Right lung (tissue), 2 donors: ENCODE measurements at regions not wholly inside any gene's neighbourhood (a gene's known extent, or its start where the extent isn't known, plus 50 kb on each side); places are given as distances from the start of the nearest gene placed in this dataset.

Experiments
- DNase-seq, 2 donors: peaks; one replicate each; pipeline ENCODE4 v3.0.0-alpha.2; 2013

DNA sequence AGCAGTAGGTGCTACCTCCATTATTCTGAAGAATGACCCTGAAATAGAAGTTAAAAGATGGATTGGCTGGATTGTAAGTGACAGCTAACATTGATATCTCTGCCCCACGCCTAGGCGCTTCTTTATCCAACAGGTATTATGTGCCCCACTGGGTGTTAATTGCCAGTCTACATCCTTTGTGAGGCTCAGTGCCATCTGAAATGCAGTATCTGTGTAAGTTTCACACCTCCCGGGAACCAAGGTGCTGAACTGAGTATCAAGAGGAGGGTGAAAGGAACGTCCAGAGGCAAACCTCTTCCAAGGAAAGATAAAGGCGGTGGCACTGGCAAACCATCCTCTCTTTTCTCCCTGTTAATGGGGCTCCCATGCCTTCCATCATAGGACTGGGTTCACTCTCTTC lies 181.1 kb upstream of the UBL3 start:
- DNase-seq, result no peak

DNA sequence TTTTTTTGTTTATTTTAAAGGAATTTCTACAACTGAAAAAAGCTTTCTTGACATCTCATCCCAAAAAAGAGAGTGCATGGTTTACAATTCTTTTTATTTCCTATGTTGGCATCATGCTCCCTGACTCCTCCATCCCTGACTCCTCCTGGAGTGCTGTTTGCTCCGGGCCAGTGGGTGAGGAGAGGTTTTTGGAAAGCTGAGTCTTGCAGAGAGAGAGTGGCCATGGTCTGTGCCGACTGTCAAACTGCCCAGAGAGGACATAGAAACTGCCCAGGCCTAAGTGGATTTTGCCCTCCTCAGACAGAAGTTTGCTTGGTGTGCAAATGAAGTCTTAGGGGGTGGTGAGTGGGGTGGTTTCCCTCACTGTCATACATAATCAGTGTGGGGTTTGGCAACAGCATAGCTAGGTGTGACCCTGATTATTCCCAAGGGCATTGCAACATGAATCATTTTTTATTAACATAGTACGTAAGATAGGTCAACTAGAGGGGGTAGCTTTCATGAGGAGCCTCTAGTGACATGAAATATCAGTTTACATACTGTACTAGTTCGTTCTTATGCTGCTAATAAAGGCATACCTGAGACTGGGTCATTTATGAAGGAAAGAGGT lies 179.8 kb upstream of the UBL3 start:
- DNase-seq, result no peak

DNA sequence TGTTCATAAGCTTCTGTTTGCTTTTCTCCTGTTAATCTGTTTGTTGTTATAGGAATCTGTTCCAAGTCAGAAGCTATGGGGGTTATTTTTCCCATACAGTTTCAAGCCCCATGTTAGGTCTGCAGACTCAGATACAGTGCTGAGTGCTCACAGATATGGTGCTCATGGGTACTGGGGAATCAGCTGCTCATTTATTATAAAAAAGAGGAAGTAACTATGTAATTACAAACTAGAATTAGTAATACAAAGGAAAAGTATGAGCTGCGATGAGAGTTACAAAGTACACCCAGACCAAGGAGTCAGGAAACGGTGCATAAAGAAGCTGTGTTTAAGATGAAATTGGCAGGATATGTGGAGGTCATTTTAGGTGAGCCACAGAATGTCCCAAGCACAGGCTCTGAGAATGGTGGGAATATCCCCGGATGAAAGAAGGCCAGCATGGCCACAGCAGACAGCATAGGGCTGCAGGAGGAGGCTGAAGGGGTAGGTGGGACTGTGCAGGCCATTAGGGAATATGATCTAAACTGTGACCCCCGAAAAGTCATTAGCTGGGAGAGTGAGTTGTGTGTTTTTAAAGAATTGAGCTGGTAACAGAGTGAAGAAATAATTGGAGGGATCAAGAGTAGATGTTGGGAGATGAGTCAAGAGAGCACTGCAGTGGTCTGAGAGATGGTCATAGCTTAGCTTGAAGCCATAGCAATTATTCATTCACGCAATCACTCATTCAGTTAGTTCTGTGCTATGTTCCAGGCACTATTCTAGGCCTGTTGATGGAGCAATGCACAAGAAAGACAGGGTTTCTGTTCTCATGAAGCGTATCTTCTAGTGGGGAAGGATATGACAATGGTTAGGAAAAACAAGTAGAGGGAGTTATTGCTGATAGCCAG lies 177.4 kb upstream of the UBL3 start:
- DNase-seq, result no peak

DNA sequence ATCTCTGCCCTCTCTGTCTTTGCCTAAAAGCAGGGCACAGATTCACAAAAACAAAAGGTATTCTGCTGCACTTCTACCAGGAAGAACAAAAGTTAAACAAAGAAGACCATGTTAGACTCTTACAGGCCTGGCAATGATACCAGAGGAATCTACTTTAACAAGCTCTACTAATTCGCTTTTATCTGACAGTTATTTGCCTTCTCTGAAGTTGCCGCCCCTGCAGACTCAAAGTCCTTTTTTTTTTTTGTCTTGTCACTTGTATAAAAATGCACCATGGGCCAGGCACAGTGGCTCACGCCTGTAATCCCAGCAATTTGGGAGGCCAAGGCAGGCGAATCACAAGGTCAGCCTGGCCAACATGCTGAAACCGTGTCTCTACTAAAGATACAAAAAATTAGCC lies 176.5 kb upstream of the UBL3 start:
- no peak for DNase-seq

DNA sequence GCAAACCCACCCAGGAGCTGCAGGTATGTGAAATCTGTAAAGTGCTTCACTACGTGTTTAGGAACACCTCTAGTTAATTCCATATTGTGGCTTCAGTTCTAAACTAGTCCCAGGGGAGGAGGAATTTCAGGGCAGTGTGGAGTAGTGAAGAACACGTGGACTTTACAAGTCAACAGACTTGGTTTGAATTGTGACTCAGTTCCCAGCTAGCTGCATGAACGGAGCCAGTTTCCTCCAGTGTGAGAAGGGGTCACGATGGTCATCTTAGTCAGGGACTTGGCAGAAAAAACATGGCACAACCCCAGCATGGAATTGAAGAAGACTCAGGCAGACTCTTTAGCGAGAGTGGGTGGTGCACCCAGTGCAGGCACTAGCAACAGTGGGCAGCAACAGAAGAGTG lies 175.7 kb upstream of the UBL3 start:
- no peak for DNase-seq

DNA sequence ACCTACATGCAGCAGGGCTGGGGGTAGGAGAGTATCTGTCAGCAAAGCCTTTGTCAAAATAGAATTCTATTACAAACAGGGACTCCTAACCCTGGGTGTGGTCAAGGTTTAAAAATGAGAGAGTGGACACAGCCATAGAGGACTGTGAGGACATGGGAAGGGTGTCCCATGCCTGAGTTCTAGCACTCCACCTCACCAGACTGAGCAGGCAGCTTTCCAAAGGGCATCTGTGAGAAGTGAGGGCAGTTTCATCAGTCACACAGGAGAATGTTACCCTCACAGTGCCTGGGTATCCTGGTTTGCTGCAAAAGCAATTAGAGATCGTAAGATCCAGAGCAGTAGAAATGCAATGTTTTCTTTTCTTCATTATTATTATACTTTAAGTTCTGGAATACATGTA lies 174.9 kb upstream of the UBL3 start:
- DNase-seq, result no peak

DNA sequence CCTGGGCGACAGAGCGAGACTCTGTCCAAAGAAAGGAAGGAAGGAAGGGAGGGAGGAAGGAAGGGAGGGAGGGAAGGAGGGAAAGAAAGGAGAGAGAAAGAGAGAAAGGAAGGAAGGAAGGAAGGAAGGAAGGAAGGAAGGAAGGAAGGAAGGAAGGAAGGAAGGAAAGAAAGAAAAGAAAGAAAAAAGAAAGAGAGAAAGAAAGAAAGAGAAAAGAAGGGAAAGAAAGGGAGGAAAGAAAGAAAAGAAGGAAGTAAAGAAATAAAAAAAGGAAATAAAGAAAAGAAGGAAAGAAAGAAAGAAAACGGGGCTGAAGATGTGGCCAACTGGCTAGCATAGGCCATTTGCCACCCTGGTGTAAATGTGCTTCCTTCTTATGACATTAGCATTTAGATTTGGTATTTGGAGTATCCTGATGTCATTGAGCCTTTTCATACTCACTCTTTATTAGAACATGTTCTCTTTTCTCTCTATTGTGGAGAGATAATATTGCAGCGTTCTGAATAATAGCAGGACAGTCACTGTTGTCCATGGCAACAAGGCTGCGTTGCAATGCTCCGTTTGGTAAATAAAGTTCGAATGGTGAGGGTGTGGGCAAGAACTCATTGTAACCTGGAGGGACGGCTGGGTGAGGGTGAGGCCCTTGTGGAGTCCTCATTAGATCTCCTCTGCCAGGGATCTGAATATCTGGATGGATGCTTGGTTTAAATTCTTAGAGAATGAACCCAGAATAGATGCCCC lies 173.9 kb upstream of the UBL3 start:
- DNase-seq, result no peak

DNA sequence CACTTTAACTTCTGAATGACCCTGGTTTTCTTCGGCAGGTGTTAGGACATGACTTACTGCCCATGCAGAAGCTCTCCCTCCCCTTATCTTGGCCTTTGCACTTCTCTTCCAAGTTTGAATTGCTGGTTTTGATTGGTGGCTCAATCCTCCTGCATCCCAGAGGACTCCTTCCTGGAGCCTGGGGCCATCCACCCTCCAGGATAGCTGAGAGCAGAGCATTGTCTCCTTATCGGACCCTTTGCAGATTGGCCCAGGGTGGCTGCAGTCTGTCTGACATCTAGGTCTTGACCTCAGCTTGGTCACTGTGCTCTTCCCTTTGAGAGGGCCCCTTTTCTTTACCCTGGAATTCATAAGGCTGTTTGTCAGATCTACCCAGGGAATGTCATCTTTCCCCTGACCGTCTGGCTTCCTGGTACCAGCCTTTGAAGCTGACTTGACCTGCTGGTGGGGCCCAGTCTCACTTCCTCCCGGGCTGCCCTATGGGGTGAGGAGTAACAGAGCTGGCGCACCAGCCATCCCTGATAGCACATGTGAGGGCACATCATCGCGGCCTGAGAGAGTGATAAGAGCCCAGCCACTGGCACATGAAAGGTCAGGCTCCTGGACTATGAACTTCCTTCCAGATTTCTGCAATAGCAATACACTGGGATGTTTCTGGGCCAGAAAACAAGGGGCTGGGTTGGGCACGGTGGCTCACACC lies 172.9 kb upstream of the UBL3 start:
- DNase-seq, result no peak

DNA sequence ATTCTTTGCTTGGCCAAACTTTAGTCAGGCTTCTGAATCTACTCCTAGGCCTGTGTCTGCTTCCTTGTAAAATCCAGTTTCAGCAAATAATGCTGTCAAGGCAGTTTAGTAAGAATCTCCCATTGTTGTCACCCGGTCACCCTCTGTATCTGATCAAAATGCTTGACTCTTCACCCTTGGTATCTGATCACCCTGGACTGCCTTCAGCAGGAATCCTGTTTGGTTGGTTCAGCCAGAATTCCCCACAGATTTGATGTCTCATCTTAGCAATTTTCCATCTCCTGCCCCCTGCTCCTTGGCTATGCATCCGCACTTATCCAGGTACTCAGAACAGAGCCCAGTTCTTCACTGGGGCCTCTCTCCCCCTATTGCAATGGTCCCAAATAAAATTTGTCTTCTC lies 172.4 kb upstream of the UBL3 start:
- no peak for DNase-seq

DNA sequence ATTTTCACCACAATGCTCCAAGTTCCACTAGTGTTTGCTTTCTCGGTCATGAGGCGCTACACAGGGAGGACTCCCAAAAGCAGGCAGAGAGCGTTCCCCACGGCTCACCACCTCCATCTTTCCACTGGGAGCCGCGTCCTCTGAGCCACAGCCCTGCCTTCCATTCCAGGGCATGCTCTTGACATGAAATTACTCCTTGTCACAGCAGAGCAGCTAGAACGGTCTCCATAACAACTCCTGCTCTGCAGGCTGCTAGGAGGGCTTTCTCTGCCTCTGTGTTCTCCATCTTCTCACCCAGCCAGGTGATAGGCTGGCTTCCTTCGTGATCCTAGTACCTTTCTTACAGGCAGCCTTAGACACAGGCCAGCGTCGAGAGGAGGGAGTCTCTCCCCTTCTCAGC lies 171.8 kb upstream of the UBL3 start:
- no peak for DNase-seq

DNA sequence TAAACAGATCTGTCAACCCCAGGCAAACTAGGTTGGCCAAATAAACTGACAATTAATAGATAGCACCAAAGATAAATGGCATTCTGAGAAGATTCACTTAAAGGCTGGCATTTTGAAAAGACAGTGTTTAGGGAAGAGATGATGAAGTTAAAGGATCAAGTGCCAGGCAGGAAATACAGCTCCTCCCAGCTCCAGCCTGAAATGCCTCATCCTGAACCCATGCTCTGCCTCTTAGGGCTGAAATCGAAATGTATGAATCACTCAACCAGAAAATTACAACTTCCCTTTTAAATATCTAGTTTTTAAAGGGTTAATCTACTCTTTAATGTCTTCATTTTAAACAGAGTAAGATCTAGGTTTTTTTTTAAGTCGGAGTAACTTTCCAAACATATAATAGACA lies 171.2 kb upstream of the UBL3 start:
- no peak for DNase-seq

DNA sequence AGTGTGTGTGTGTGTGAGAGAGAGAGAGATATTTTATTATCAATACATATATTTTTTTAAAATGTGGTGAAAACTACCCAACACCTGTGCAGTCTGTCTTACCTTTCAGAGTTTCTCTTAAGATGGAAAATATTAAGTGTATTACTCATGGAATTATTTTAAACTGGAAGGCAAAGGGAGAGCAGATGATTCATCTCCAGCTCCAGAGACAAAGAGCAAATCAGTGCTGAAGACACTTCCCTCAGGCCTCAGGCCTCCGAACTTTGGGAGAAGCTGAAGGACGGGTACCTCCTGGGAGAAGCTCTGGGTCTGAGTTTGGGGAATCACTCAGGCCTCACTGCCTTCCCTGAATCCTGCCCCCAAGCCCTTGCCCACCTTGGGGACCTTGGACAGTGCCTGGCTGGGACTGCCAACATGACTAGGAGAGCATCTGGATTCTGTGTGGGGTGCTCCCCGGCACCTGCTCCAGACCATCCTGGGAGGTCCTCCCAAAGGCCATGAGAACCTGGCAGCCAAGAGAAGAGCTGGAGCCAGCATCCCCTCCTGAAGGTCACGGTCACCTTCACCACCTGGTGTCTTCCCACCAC lies 170.4 kb upstream of the UBL3 start:
- no peak for DNase-seq

DNA sequence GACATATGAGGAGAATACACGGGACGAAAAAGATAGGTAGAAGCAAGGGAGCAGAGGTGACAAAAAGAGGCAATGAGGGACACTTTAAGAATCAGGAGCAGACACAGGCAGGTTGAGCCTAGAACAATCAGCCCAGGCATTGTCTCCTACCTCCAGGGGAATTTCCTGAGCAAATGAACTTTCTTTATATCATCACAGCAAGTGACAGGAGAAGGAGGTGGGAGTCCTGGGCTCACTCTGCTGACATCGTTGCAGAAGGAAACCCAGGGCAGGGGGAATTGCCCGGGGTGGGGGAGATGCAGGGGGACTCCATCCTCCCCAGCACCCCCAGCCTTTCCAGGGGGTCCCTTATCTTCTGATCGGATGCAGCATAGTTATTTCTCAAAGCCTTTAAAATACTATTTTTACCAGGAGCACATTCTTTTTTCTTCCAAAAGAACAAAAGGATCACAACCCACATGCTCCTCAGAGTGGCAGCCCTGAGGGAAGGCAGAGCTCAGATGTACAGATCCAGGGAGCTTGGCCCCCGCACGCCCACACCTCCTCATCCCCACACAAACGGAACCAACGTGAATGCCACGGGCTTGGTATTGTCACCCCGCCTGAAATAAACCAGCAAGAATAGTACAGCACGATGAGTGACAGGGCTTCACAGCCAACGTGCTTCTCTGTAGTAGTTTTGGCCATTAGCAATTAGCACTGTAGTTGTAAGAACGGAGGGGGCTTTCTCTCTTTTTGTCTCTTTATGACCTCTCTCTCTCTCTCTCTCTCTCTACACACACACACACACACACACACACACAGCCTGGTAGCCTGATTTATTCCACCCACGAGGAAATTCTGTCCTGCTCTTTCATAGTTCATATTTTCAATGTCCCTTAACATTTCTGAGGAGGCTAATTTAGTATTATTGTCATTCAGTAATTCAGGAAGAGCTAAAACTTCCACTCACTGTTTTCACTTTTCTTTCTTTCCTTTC lies 169.5 kb upstream of the UBL3 start:
- DNase-seq, result no peak

DNA sequence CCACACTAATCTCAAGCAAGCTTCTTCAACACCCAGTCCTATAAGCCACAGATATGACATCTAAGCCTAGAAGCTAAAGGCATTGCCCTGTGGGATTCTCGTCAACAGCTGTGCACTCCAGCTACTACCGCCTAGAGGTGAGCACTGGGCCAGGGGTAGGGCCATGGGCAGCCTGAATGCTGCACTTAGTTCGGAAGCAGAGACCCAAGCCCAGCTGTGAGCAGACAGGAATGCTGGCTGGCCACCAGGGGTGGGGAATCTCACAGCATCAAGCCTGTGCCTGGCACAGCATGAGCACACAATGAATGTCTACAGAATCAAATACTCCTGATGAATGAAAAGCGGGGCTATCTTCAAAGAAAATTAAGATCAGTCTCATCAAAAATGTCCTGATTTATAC lies 167.5 kb upstream of the UBL3 start:
- DNase-seq, result no peak

DNA sequence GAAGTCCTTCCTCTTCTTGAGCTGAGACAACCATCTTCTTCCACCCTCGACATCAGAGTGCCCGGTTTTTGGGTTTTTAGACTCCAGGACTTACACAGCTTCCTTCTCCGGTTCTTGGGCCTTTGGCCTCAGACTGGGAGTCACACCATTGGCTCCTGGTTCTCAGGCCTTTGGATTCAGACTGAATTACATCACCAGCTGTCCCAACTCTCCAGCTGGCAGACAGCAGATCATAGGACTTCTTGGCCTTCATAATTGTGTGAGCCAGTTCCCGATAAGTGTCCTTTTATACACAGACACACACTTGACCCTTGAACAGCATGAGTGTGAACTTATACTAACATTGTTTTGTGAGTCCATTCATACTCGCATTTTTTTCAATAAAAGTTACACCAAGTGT lies 166.0 kb upstream of the UBL3 start:
- no peak for DNase-seq

DNA sequence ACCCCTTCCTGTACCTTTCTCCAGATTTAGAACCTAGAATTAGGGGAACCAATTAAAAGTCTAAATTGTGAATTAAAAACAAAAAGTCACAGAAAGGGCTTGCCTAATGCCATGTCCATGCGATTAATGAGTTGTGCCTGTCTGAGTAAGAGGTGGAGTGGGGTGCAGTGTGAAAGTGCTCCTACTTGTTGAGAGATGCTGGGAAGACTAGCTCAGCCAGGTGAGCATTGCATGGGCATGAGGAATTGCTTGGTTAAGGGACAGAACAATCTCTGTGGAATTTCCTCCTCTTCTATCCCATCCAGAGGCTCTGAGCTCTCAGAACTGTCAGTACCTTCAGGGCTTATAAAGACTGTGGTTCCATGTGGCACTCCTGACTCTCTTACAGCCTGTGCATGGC lies 159.0 kb upstream of the UBL3 start:
- no peak for DNase-seq

DNA sequence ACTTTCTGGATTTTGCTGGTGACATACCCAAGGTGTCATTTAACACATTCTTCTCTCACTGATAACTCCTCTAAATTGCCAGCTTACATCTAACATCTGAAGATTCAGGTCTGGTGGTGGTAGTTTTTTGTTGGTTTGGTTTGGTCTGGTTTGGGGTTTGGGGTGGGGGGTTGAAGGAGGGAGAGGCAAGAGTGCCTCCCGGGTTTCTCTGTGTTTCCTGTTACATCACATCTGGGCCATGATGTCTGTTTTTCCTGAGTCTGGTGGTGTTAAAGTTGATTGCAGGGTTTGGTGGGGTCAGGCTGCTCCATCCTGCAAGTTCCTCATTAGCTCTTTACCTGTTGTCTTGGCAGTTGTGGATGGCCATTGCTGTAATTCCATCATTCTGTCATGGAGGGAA lies 155.8 kb upstream of the UBL3 start:
- no peak for DNase-seq

DNA sequence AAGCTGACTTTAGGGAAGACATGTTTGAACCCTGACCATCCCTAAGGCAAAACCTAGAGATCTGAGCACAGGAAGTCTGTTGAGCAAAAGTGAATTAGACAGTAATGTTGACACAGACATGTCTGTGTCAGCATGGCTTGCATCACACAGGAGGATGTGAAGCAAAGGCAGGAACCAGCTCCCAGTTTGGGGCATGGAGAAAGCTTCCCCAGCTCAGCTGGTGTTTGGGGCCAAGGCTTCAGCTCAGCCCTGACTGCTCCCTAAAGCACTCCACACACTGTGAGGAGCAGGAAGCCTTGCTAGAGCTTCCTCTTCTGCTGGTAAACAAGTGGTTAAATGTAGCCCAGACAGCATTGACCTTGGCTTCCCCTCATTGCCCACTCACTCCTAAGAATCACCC lies 153.8 kb upstream of the UBL3 start:
- no peak for DNase-seq

DNA sequence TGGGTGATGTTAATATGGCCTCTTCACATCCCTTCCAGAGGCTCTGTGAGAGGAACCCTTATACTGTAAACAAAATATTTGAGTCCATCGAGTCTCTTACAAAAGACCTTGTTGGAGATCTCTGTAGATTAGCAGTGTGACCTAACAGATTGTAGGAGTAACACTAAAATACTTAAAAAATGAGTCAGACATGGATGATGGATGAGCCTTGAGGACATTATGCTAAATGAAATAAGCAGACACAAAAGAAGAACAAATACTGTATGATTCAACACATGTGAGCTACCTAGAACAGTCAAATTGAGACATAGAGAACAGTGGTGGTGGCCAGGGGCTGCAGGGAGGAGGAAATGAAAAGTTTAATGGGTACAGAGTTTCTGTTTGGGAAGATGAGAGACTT lies 152.2 kb upstream of the UBL3 start:
- no peak for DNase-seq

DNA sequence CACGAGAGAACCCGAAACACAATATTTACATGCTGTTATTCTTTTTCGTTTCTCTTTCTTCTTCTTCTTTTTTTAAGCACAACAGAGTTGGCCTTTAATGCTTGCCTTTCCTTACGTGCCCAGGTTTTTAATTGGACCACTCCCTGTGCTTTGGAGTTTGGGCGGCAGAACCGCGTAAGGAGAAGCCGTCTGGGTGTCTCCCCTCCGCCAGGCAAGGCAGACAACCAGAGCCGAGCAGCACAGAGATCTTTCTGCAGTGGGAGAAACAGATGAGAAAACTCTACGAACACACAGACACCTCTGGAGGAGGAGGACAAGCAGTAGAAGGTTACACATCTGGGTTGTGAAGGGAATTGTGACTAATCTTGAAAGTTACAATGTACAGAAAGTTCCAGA lies 150.0 kb upstream of the UBL3 start:
- DNase-seq, result no peak
